Brain microvascular endothelial cell (primary cell): ENCODE measurements at regions not wholly inside any gene's neighbourhood (a gene's known extent, or its start where the extent isn't known, plus 50 kb on each side); places are given as distances from the start of the nearest gene placed in this dataset.

Experiments
- DNase-seq: peaks from one replicate; pipeline ENCODE4 v3.0.0-alpha.2; 2020
- H3K27ac ChIP-seq: fragments of 250-450 bp; sonication (Bioruptor Pico); 2 replicates; pipeline ENCODE4 v1.5.1; 2020; ENCODE audit warnings: mild to moderate bottlenecking, moderate library complexity
- H3K27me3 ChIP-seq: fragments of 250-450 bp; sonication (Bioruptor Pico); replicated peaks from 2 replicates; pipeline ENCODE4 v1.5.1; 2020; ENCODE audit warnings: mild to moderate bottlenecking
- H3K36me3 ChIP-seq: fragments of 250-450 bp; sonication (Bioruptor Pico); replicated peaks from 2 replicates; pipeline ENCODE4 v1.5.1; 2020; ENCODE audit warnings: mild to moderate bottlenecking
- H3K4me3 ChIP-seq: 2 replicates; pipeline ENCODE4 v1.5.1; 2011; ENCODE audit warnings: low read depth, mild to moderate bottlenecking, control low read depth, low read length, moderate library complexity
- in situ Hi-C: cut with HindIII; loops from 2 replicates; pipeline ENCODE4 v1.10.0; 2017; ENCODE audit warnings: low sequenced_read_pairs, low pct_ligation_motif_present
- TF ChIP-seq, protein P1 (sequence below): IDR thresholded peaks from 2 replicates; pipeline ENCODE4 v1.5.1; 2011; ENCODE audit warnings: low read depth, mild to moderate bottlenecking, moderate library complexity, low read length, control low read depth, inconsistent platforms; ENCODE audit errors: missing control alignments

- Histone ChIP-seq H3K27ac (no peak overlapping the region), H3K36me3 (no peaks in the 10 kb centered on the region), H3K27me3 (no peaks in the 10 kb centered on the region), H3K4me3 (no peak overlapping the region)
- in situ Hi-C loops = no loop called here
- TF ChIP-seq, protein P1, sequence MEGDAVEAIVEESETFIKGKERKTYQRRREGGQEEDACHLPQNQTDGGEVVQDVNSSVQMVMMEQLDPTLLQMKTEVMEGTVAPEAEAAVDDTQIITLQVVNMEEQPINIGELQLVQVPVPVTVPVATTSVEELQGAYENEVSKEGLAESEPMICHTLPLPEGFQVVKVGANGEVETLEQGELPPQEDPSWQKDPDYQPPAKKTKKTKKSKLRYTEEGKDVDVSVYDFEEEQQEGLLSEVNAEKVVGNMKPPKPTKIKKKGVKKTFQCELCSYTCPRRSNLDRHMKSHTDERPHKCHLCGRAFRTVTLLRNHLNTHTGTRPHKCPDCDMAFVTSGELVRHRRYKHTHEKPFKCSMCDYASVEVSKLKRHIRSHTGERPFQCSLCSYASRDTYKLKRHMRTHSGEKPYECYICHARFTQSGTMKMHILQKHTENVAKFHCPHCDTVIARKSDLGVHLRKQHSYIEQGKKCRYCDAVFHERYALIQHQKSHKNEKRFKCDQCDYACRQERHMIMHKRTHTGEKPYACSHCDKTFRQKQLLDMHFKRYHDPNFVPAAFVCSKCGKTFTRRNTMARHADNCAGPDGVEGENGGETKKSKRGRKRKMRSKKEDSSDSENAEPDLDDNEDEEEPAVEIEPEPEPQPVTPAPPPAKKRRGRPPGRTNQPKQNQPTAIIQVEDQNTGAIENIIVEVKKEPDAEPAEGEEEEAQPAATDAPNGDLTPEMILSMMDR = no peak
- DNase-seq = no peak
Observed at GRCh38 chr13:74367193-74367592, 233.0 kb upstream of the KLF12 start.

DNA sequence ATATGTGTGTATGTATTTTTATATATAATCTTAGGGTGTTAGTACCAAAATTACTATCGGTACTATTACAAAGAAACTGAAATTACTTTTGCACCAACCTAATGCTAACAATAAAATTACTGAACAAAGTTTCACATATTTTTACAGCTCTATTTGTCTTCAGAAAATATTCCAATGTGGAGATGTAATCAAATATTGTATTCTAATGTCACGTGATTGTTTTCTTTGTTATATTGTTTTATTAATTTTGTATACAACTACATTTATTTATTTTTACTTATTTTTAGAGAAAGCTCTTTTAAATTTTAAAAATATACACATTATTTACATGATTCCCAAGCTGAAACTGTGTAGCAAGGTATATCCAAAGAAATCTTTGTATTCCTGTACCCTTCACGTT, 227.1 kb upstream of the KLF12 start:
- no peak for DNase-seq
- in situ Hi-C loops = no loop called here
- H3K27ac ChIP-seq = no peak overlapping the region

DNA sequence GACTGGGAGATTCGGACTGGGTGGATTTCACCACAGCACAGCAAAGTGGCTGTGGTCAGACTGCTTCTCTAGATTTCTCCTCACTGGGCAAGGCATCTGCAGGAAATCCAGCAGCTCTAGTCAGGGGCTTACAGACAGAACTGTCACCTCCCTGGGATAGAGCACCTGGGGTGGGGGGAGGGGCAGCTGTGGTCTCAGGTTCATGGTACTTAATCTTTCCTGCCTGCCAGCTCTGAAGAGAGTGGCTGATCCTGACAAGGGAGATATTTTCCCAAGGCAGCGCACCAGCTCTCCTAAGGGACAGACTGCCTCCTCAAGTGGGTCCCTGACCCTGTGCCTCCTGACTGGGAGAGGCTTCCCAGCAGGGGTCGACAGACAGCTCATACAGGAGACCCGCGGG, 212.8 kb upstream of the KLF12 start:
- in situ Hi-C loops = no loop called here
- TF ChIP-seq, protein P1 = no peak
- Histone ChIP-seq H3K36me3 (no peaks in the 10 kb centered on the region), H3K27me3 (no peaks in the 10 kb centered on the region), H3K4me3 (no peak overlapping the region), H3K27ac (no peak overlapping the region)
- no peak for DNase-seq

More for the DNA sequence above, 227.1 kb upstream of the KLF12 start:
- Histone ChIP-seq H3K27me3 (no peaks in the 10 kb centered on the region), H3K36me3 (no peaks in the 10 kb centered on the region), H3K4me3 (no peak overlapping the region)
- TF ChIP-seq, protein P1 = no peak

DNA sequence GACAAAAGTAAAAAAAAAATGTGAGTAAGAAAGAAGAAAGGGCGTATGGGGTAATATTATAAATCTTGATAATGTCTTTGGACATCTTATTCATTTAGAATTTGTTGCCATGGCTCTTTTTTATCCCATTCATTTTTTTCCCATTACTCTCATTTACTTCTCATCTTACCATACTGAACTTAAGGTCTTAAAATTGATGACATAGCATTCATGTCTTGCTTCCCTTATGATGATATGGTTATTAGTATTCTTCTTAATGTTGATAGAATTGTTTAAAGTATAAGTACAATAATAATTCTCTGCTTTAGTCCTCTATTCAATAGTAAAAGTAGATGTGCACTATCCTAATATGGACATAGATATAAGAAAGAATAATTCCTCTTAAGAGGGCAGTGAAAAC, 204.1 kb upstream of the KLF12 start:
- Histone ChIP-seq H3K36me3 (no peaks in the 10 kb centered on the region), H3K27ac (no peak overlapping the region), H3K27me3 (no peaks in the 10 kb centered on the region), H3K4me3 (no peak overlapping the region)
- TF ChIP-seq, protein P1 = no peak
- no peak for DNase-seq
- in situ Hi-C loops = no loop called here

GRCh38 chr13:74336546-74336945, 202.3 kb upstream of the KLF12 start:
- TF ChIP-seq, protein P1 = no peak
- H3K27me3 ChIP-seq = no peaks in the 10 kb centered on the region
- H3K36me3 ChIP-seq = no peaks in the 10 kb centered on the region
- H3K27ac ChIP-seq = no peak overlapping the region
- H3K4me3 ChIP-seq = no peak overlapping the region
- in situ Hi-C loops = no loop called here
- DNase-seq = no peak

- no peak overlapping the region for H3K27ac ChIP-seq
- in situ Hi-C loops = no loop called here
- H3K27me3 ChIP-seq = no peaks in the 10 kb centered on the region
- TF ChIP-seq, protein P1 = no peak
- no peak for DNase-seq
- H3K36me3 ChIP-seq = no peaks in the 10 kb centered on the region
- no peak overlapping the region for H3K4me3 ChIP-seq
Observed at GRCh38 chr13:74335370-74335769, 201.2 kb upstream of the KLF12 start.
